NT2/D1 (cell line): ENCODE measurements at regions not wholly inside any gene's neighbourhood (a gene's known extent, or its start where the extent isn't known, plus 50 kb on each side); places are given as distances from the start of the nearest gene placed in this dataset.

Source experiments
- DNase-seq: peaks from one replicate; pipeline ENCODE4 v3.0.0-alpha.2; 2011; ENCODE audit warnings: low read depth, low spot score
- H3K27me3 ChIP-seq: 2 replicates; pipeline ENCODE4 v1.6.0; 2011; ENCODE audit warnings: mild to moderate bottlenecking; ENCODE audit not compliant: insufficient read length, insufficient read depth
- H3K36me3 ChIP-seq: 2 replicates; pipeline ENCODE4 v1.6.1; 2011; ENCODE audit warnings: mild to moderate bottlenecking, low read length, mixed read lengths; ENCODE audit not compliant: insufficient read depth, insufficient read length
- H3K4me1 ChIP-seq: 2 replicates; pipeline ENCODE4 v1.5.1; 2011; ENCODE audit not compliant: insufficient read depth, insufficient read length
- H3K4me3 ChIP-seq: 2 replicates; pipeline ENCODE4 v1.5.1; 2011; ENCODE audit warnings: low read depth; ENCODE audit not compliant: insufficient read length
- H3K9ac ChIP-seq: 2 replicates; pipeline ENCODE4 v1.6.0; 2011; ENCODE audit warnings: low read depth; ENCODE audit not compliant: insufficient read length
- H3K9me3 ChIP-seq: 2 replicates; pipeline ENCODE4 v1.5.1; 2011; ENCODE audit warnings: mild to moderate bottlenecking, low read length; ENCODE audit not compliant: insufficient read depth
- SUZ12 ChIP-seq: IDR thresholded peaks from 2 replicates; pipeline ENCODE4 v1.6.1; 2011; ENCODE audit not compliant: insufficient read length, insufficient read depth; ENCODE audit errors: extremely low read depth
- YY1 ChIP-seq: IDR thresholded peaks from 2 replicates; pipeline ENCODE4 v1.6.1; 2011; ENCODE audit not compliant: insufficient read length, insufficient read depth
- ZNF274 ChIP-seq: IDR thresholded peaks from 2 replicates; pipeline ENCODE4 v1.6.1; 2011; ENCODE audit warnings: mild to moderate bottlenecking, low read depth, low read length

DNA sequence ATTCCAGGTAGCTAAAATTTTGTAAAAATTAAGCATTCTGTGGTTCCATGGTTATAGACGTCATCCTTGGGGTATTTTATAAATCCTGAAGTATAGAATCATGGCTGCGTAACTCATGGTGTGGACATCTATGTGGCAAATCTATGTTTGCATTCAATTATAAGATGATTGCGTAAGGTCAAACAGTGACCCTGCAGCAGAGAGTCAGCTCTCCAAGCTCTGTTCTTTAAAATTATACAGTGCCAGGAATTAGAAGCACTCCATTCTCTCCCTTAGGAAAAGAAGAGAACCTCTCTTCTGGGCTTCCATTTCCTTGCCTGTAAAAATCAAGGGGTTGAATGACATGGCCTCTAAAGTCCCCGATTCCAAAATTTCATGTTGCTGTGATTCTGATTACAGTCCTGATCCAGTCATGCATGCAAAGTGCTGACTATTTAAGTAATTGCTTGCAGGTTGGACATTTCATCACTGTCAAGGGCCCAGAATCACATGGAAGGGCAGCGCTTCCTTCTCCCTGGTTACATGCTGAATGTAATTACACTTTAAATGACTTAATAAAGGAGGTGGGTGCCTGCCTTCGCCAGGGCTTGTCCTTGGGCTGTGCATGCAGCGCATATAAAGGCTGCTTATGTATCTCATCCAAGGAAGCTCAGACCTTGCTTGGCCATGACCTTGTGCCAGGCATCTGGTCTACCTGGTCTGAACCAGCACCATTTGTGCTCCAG lies 550.7 kb downstream of the TYW1 start:
- Histone ChIP-seq H3K9ac (no peak overlapping the region), H3K27me3 (no peaks in the 10 kb centered on the region), H3K4me1 (no peaks in the 10 kb centered on the region), H3K9me3 (peaks cover 16% of the 10 kb centered on the region; the same call in 1 of the 2 replicates), H3K4me3 (no peak overlapping the region), H3K36me3 (no peaks in the 10 kb centered on the region)
- DNase-seq = no peak
- no peak for TF ChIP-seq ZNF274
- TF ChIP-seq SUZ12 = no peak
- no peak for TF ChIP-seq YY1

DNA sequence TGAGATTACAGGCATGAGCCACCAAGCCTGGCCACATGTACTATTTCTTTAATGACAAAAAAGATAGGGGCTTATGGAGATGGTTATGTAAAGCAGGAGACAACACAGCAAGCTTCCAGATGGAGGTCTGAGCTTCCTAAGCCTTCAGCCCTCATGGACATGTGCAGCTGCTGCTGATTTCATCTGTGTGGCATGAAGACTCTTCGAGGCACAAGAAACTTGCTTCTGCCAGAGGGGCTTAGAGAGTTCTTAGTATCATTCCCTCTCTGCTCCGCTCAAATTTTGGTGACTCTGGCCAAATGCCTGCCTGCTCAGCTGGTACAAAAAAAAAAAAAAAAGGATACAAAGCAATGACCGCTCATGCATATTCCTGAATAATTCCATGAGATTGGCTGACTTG lies 552.5 kb downstream of the TYW1 start:
- H3K9me3 ChIP-seq = peaks cover 16% of the 10 kb centered on the region; the same call in 1 of the 2 replicates
- H3K4me3 ChIP-seq = no peak overlapping the region
- no peaks in the 10 kb centered on the region for H3K27me3 ChIP-seq
- H3K4me1 ChIP-seq = no peaks in the 10 kb centered on the region
- H3K9ac ChIP-seq = no peak overlapping the region
- no peak for DNase-seq
- no peaks in the 10 kb centered on the region for H3K36me3 ChIP-seq
- TF ChIP-seq SUZ12 = no peak
- TF ChIP-seq YY1 = no peak
- no peak for TF ChIP-seq ZNF274

DNA sequence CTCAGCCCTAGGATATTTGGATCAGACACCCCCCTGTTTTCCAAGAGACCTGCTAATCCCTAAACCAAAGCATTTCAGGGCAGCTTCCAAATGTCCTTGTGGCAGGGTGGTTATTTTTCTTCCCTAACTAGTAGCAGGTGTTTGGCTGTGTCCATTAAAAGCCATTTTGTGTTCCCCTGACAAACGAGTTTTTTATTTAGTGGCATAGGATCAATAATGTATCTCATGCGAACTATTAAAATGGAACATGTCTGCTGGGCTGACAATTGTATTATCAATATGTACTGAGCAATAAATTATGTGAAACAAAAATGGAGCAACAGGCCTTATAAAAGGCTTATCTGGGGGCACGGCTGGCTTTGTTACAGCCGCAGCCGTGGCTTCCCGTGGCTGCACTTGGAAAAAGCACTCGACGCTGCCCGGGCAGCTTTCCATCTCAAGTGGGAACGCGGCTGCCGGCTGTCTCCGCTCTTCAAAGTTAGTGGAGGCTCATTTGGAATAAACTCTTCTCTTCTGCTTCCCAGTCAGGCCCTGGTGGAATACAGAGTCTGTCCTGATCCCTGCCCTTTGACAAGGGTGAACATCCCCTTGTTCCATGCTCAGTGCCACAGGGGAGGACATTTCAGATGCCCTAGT lies 554.3 kb downstream of the TYW1 start:
- Histone ChIP-seq H3K36me3 (no peaks in the 10 kb centered on the region), H3K9me3 (no peaks in the 10 kb centered on the region), H3K4me1 (no peaks in the 10 kb centered on the region), H3K9ac (no peak overlapping the region), H3K4me3 (no peak overlapping the region), H3K27me3 (no peaks in the 10 kb centered on the region)
- TF ChIP-seq ZNF274 (no peak), YY1 (no peak), SUZ12 (no peak)
- DNase-seq = no peak

DNA sequence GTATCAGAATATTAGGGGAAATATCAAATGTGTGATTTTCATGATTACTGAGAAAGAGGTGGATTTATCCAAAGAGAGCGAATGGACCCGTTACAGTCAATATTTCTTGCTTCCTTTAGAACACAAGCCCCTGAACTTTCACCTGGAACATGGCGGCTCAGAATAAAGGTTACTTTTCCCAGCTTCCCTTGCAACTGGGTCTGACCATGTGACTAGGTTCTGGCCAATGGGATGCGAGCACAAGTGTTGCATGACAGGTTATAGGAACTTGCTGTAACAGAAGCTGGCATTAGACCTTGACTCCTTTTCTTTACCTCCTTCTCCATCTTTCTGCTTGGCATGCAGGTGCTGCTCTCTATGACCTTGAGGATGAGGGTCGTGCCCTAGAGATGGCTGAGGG lies 556.1 kb downstream of the TYW1 start:
- TF ChIP-seq SUZ12 = no peak
- TF ChIP-seq YY1 = no peak
- TF ChIP-seq ZNF274 = no peak
- Histone ChIP-seq H3K36me3 (no peaks in the 10 kb centered on the region), H3K4me1 (no peaks in the 10 kb centered on the region), H3K27me3 (no peaks in the 10 kb centered on the region), H3K4me3 (no peak overlapping the region), H3K9ac (no peak overlapping the region), H3K9me3 (no peaks in the 10 kb centered on the region)
- DNase-seq = no peak

DNA sequence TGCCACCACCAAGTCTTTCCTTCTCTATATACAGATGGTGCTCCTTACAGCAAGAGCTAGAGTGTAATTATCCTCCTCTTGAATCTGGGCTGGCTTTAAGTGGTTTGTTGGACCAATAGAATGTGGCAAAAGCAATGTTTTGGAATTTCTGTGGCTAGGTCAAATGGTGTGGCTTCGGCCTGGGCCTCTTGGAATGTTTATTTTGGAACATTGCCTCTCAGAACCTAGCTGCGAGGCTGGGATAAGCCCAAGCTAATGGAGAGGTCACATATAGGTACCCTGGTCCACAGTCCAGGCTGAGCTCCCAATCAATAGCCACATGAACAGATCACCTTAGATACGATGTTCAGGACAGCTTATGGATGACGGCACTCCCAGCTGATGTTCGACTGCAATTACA lies 556.7 kb downstream of the TYW1 start:
- Histone ChIP-seq H3K36me3 (no peaks in the 10 kb centered on the region), H3K4me3 (no peak overlapping the region), H3K9me3 (no peaks in the 10 kb centered on the region), H3K27me3 (no peaks in the 10 kb centered on the region), H3K9ac (no peak overlapping the region), H3K4me1 (no peaks in the 10 kb centered on the region)
- DNase-seq = no peak
- TF ChIP-seq SUZ12 (no peak), ZNF274 (no peak), YY1 (no peak)

DNA sequence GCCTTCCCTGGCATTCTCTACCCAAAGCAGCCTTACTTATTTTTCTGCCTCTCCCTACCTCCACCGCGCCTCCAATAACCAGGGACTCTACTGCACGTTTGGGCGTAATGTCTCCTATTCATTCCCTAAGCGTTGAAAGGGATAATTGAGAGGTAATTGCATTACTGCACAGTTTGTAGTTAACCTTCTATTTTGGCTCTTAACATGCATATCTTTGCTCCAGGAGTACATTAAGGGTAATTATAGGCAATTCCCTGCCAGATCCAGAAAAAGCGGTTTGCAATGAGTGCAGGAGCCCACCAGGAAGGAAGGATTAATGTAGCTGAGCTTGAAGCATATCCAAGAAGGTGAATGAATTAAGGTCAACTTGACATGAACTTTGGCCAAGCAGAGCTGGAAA lies 558.4 kb downstream of the TYW1 start:
- Histone ChIP-seq H3K36me3 (no peaks in the 10 kb centered on the region), H3K4me3 (no peak overlapping the region), H3K27me3 (no peaks in the 10 kb centered on the region), H3K4me1 (no peaks in the 10 kb centered on the region), H3K9me3 (0 out of 2 replicates have a peak, but pooled peaks cover 6% of the 10 kb centered on the region), H3K9ac (no peak overlapping the region)
- no peak for DNase-seq
- TF ChIP-seq ZNF274 (no peak), YY1 (no peak), SUZ12 (no peak)

DNA sequence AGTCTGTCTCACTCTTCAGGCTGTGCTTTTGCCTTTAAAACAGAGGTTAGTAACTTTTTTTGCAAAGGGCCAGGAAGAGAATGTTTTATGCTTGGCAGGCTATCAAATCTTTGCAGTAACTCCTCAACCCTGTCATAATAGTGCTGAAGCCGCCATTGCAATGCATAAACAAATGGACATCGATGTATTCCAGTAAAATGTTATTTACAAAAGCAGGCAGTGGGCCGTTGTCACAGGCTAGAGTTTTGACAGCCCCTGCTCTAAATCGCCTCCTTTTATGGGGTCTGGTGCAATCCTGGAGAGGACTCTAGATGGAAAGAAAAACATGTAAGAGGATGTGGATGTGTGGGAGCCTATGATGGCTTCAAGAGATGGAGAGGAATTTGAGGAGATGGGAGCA lies 568.3 kb downstream of the TYW1 start:
- Histone ChIP-seq H3K4me3 (no peak overlapping the region), H3K9me3 (no peaks in the 10 kb centered on the region), H3K4me1 (no peaks in the 10 kb centered on the region), H3K27me3 (no peaks in the 10 kb centered on the region), H3K9ac (no peak overlapping the region), H3K36me3 (no peaks in the 10 kb centered on the region)
- no peak for DNase-seq
- TF ChIP-seq SUZ12 = no peak
- no peak for TF ChIP-seq ZNF274
- TF ChIP-seq YY1 = no peak
